ENCODE measurements at regions not wholly inside any gene's neighbourhood (a gene's known extent, or its start where the extent isn't known, plus 50 kb on each side); places are given as distances from the start of the nearest gene placed in this dataset.

DNA sequence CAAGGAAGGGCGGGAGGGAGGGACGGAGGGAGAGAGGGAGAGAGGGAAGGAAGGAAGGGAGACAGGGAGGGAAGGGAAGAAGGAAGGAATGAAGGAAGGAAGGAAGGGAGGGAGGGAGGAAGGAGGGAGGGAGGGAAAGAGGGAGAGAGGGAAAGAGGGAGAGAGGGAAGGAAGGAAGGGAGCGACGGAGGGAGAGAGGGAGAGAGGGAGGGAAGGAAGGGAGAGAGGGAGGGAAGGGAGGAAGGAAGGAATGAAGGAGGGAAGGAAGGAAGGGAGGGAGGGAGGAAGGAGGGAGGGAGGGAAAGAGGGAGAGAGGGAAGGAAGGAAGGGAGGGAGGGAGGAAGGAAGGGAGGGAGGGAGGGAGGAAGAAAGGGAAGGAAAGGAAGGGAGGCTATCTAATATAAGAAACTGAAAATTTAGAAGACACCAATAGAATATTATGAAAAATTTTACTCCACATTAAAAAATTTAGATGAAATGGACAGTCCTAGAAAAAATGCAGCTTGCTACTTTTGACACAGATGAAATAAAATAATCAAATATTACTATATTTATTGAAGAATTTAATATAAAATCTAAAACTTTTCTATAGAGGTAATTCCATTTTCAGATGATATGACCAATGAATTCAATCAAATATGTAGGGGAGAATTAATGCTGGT lies 280.3 kb upstream of the SLITRK3 start:
- DNase-seq (ENCODE audit: low spot score) (no peak), ATAC-seq (no peak)
- Mint-ChIP-seq H3K27me3 (no peaks in the 10 kb centered on the region), H3K4me3 (no peak overlapping the region), H3K27ac (no peak overlapping the region), H3K36me3 (peaks cover 7% of the 10 kb centered on the region), H3K9me3 (peaks cover 5% of the 10 kb centered on the region), H3K4me1 (ENCODE audit: low read depth in 2 of 2) (no peaks in the 10 kb centered on the region)

DNA sequence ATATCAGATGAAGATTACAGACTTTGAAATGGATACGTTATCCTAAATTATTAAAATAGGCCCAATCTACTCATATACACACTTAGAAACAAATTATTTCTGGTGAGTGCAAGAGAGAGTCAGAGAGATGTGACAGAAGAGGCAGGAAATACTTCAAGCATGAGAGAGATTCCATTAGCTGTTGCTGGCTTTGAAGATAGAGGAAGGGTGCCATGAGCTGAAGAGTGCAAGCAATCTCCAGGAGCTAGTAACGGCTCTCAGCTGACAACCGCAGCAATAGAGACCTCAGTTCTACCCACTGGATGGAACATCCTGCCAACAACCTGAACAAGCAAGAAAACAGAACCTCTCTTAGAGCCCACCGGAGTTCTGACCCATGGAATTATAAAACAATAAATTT lies 270.7 kb upstream of the SLITRK3 start:
- ATAC-seq (no peak), DNase-seq (ENCODE audit: low spot score) (no peak)
- H3K4me3 Mint-ChIP-seq, result no peak overlapping the region
- H3K4me1 Mint-ChIP-seq (ENCODE audit: low read depth in 2 of 2), result no peaks in the 10 kb centered on the region
- peaks cover 15% of the 10 kb centered on the region for H3K9me3 Mint-ChIP-seq
- no peaks in the 10 kb centered on the region for H3K27me3 Mint-ChIP-seq
- H3K36me3 Mint-ChIP-seq, result no peaks in the 10 kb centered on the region
- no peak overlapping the region for H3K27ac Mint-ChIP-seq

- no peak for ATAC-seq
- H3K9me3 Mint-ChIP-seq, result peaks cover 11% of the 10 kb centered on the region
- H3K27me3 Mint-ChIP-seq, result no peaks in the 10 kb centered on the region
- H3K36me3 Mint-ChIP-seq, result no peaks in the 10 kb centered on the region
- no peak overlapping the region for H3K4me3 Mint-ChIP-seq
- no peaks in the 10 kb centered on the region for H3K4me1 Mint-ChIP-seq (ENCODE audit: low read depth in 2 of 2)
- no peak for DNase-seq (ENCODE audit: low spot score)
- H3K27ac Mint-ChIP-seq, result no peak overlapping the region
These were observed 268.6 kb upstream of the SLITRK3 start for GRCh38 chr3:165464736-165465135.

- no peaks in the 10 kb centered on the region for H3K4me1 Mint-ChIP-seq (ENCODE audit: low read depth in 2 of 2)
- H3K9me3 Mint-ChIP-seq, result peaks cover 4% of the 10 kb centered on the region
- no peak overlapping the region for H3K4me3 Mint-ChIP-seq
- H3K27ac Mint-ChIP-seq, result no peak overlapping the region
- no peak for ATAC-seq
- no peaks in the 10 kb centered on the region for H3K36me3 Mint-ChIP-seq
- no peaks in the 10 kb centered on the region for H3K27me3 Mint-ChIP-seq
- DNase-seq (ENCODE audit: low spot score), result no peak
These were observed 267.3 kb upstream of the SLITRK3 start for GRCh38 chr3:165463531-165463930.

GRCh38 chr3:165462636-165463334 lies 266.6 kb upstream of the SLITRK3 start:
- Mint-ChIP-seq H3K4me3 (no peak overlapping the region), H3K4me1 (ENCODE audit: low read depth in 2 of 2) (no peaks in the 10 kb centered on the region), H3K27ac (no peak overlapping the region), H3K9me3 (peaks cover 4% of the 10 kb centered on the region), H3K36me3 (no peaks in the 10 kb centered on the region), H3K27me3 (no peaks in the 10 kb centered on the region)
- DNase-seq (ENCODE audit: low spot score) (no peak), ATAC-seq (no peak)

DNA sequence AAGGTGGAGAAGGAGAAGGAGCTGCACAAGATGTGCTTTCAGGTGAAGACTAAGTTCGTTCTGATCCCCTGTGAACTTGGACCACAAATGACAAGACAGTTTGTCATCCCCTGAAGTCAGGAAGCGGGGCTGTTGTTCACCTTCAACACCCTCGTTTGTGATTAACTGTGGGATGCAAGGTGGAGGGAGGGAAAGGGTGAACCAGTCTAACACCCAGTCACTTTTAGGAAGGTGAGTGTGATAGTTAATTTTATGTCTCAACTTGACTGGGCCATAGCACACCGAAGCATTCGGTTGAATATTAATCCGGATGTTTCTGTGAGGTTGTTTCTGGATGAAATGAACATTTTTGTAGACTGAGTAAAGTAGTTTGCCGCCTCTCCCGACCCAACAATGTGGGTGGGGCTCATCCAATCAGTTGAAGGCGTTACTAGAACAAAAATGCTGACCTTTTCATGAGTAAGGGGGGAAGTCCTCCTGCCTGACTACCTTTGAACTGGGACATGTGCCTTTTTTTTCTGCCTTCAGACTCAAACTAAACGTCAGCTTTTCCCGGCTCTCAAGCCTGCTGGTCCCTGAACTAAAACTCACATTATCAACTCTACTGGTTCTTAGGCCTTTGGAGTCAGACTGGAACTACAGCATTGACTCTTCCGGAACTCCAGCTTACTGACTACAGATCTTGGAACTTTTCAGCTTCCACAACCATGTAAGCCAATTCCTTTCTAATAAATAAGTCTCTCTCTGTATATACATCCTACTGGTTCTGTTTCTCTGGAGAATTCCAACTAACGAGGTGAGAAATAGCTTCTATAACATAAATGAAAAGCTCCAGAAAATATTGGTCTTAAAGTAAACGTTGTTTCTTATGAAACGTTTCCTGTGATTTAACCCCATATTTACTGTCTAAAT lies 264.0 kb upstream of the SLITRK3 start:
- Mint-ChIP-seq H3K4me1 (ENCODE audit: low read depth in 2 of 2) (no peaks in the 10 kb centered on the region), H3K27ac (no peak overlapping the region), H3K27me3 (no peaks in the 10 kb centered on the region), H3K9me3 (peaks cover 9% of the 10 kb centered on the region), H3K36me3 (no peaks in the 10 kb centered on the region), H3K4me3 (no peak overlapping the region)
- ATAC-seq (no peak), DNase-seq (ENCODE audit: low spot score) (no peak)

DNA sequence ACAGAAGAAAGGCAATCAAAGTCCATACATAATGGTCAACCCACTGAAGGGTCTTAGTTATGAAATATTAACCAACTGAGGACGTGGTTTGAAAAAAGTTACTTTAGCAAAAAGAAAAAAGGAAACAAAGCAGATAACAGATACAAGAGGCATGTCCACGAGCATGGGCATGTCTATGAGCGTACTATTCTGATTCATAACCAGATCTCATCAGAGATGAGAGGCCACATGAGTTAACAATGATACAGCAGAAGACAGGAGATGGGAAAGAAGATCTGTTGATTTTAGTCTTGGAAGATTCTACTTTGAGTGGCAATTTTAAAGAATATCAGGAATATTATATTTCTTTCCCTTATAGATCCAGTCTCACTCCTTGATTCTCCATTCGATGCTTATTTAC lies 262.9 kb upstream of the SLITRK3 start:
- H3K27ac Mint-ChIP-seq, result no peak overlapping the region
- no peak overlapping the region for H3K4me3 Mint-ChIP-seq
- H3K36me3 Mint-ChIP-seq, result no peaks in the 10 kb centered on the region
- H3K27me3 Mint-ChIP-seq, result no peaks in the 10 kb centered on the region
- ATAC-seq (no peak), DNase-seq (ENCODE audit: low spot score) (no peak)
- H3K9me3 Mint-ChIP-seq, result peaks cover 13% of the 10 kb centered on the region
- H3K4me1 Mint-ChIP-seq (ENCODE audit: low read depth in 2 of 2), result no peaks in the 10 kb centered on the region

DNA sequence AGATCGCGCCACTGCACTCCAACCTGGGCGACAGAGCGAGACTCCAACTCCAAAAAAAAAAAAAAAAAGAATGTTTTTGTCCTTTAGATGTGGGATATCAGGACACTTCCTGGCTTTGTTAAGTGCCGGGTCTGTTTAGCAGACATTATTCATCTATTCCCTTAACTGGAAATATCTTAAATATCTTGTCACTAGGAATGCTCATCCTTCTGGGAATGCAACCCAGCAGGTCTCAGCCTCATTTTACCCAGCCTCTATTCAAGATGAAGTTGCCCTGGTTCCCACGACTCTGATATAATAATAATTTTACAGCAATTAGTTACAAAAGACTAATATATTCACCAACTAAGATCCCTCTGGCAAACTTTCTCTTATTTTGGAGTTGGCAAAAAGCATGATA lies 260.9 kb upstream of the SLITRK3 start:
- H3K4me3 Mint-ChIP-seq, result no peak overlapping the region
- DNase-seq (ENCODE audit: low spot score), result no peak

GRCh38 chr3:165455793-165456192 lies 259.6 kb upstream of the SLITRK3 start:
- ATAC-seq (no peak), DNase-seq (ENCODE audit: low spot score) (no peak)
- peaks cover 26% of the 10 kb centered on the region for H3K9me3 Mint-ChIP-seq
- no peak overlapping the region for H3K27ac Mint-ChIP-seq
- peaks cover 8% of the 10 kb centered on the region for H3K36me3 Mint-ChIP-seq
- H3K27me3 Mint-ChIP-seq, result no peaks in the 10 kb centered on the region
- H3K4me1 Mint-ChIP-seq (ENCODE audit: low read depth in 2 of 2), result no peaks in the 10 kb centered on the region
- no peak overlapping the region for H3K4me3 Mint-ChIP-seq

More for the DNA sequence above, 260.9 kb upstream of the SLITRK3 start:
- Mint-ChIP-seq H3K4me1 (ENCODE audit: low read depth in 2 of 2) (no peaks in the 10 kb centered on the region), H3K9me3 (peaks cover 18% of the 10 kb centered on the region), H3K27me3 (no peaks in the 10 kb centered on the region), H3K27ac (no peak overlapping the region), H3K36me3 (peaks cover 5% of the 10 kb centered on the region)
- ATAC-seq, result no peak

- Mint-ChIP-seq H3K27ac (no peak overlapping the region), H3K4me1 (ENCODE audit: low read depth in 2 of 2) (no peaks in the 10 kb centered on the region), H3K9me3 (peaks cover 27% of the 10 kb centered on the region), H3K4me3 (no peak overlapping the region), H3K27me3 (no peaks in the 10 kb centered on the region), H3K36me3 (peaks cover 8% of the 10 kb centered on the region)
- ATAC-seq, result no peak
- DNase-seq (ENCODE audit: low spot score), result no peak
These were observed 259.2 kb upstream of the SLITRK3 start for GRCh38 chr3:165455360-165455759.

- peaks cover 8% of the 10 kb centered on the region for H3K36me3 Mint-ChIP-seq
- no peak overlapping the region for H3K4me3 Mint-ChIP-seq
- ATAC-seq, result no peak
- no peaks in the 10 kb centered on the region for H3K27me3 Mint-ChIP-seq
- H3K9me3 Mint-ChIP-seq, result peaks cover 45% of the 10 kb centered on the region
- no peaks in the 10 kb centered on the region for H3K4me1 Mint-ChIP-seq (ENCODE audit: low read depth in 2 of 2)
- no peak overlapping the region for H3K27ac Mint-ChIP-seq
- no peak for DNase-seq (ENCODE audit: low spot score)
These were observed 255.3 kb upstream of the SLITRK3 start for GRCh38 chr3:165451371-165452070.

GRCh38 chr3:165446555-165446954 lies 250.4 kb upstream of the SLITRK3 start:
- no peaks in the 10 kb centered on the region for H3K27me3 Mint-ChIP-seq
- no peaks in the 10 kb centered on the region for H3K36me3 Mint-ChIP-seq
- H3K9me3 Mint-ChIP-seq, result peaks cover 31% of the 10 kb centered on the region
- no peak overlapping the region for H3K27ac Mint-ChIP-seq
- H3K4me1 Mint-ChIP-seq (ENCODE audit: low read depth in 2 of 2), result no peaks in the 10 kb centered on the region
- no peak for ATAC-seq
- H3K4me3 Mint-ChIP-seq, result no peak overlapping the region
- DNase-seq (ENCODE audit: low spot score), result no peak

GRCh38 chr3:165444745-165445144 lies 248.6 kb upstream of the SLITRK3 start:
- H3K4me3 Mint-ChIP-seq, result no peak overlapping the region
- no peaks in the 10 kb centered on the region for H3K27me3 Mint-ChIP-seq
- H3K4me1 Mint-ChIP-seq (ENCODE audit: low read depth in 2 of 2), result no peaks in the 10 kb centered on the region
- no peak overlapping the region for H3K27ac Mint-ChIP-seq
- peaks cover 29% of the 10 kb centered on the region for H3K9me3 Mint-ChIP-seq
- H3K36me3 Mint-ChIP-seq, result no peaks in the 10 kb centered on the region
- DNase-seq (ENCODE audit: low spot score) (no peak), ATAC-seq (no peak)
